Fibroblast of villous mesenchyme (primary cell): ENCODE measurements at regions not wholly inside any gene's neighbourhood (a gene's known extent, or its start where the extent isn't known, plus 50 kb on each side); places are given as distances from the start of the nearest gene placed in this dataset.

Source experiments
- DNase-seq: peaks from one replicate; pipeline ENCODE4 v3.0.0-alpha.2; 2010; ENCODE audit warnings: low read depth
- H3K4me3 ChIP-seq: 2 replicates; pipeline ENCODE4 v1.5.1; 2011; ENCODE audit warnings: low read depth, mild to moderate bottlenecking, low read length
- TF ChIP-seq, protein P1 (sequence below): IDR thresholded peaks from 2 replicates; pipeline ENCODE4 v1.5.1; 2012; ENCODE audit warnings: low read depth, mild to moderate bottlenecking, low read length; ENCODE audit not compliant: insufficient read depth

DNA sequence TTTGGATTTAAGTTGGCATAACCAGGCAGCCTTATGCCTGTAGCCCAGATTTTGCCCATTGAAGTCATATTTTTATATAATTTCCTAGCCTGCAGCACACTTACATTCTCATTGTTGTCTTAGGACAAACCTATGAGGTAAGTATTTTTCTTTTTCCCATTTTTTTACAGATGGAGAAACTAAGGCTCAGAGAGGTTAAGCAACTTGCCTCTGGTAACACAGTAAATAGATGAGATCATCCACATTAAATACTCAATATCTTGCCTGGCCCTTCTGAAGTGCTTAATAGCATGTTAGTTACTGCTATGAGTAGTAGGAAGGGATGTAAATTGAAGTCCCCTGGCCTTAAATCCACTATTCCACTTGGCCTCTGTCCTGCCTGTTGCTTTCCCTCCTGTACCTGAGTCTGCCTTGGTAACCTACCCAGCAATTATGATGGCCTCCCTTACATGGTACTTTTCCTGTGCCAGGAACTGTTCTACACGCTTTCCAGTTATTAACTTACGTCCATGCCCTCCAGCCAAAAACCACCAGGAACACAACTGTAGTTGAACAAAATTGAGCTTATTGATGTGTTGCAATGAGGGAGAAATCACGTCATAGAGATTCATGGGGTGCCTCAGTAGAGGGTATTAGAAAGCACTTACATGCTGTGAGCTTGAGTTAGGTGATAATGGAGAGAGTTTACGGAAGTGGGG lies 111.6 kb upstream of the FGGY start:
- no peak overlapping the region for H3K4me3 ChIP-seq
- no peak for DNase-seq
- TF ChIP-seq, protein P1, sequence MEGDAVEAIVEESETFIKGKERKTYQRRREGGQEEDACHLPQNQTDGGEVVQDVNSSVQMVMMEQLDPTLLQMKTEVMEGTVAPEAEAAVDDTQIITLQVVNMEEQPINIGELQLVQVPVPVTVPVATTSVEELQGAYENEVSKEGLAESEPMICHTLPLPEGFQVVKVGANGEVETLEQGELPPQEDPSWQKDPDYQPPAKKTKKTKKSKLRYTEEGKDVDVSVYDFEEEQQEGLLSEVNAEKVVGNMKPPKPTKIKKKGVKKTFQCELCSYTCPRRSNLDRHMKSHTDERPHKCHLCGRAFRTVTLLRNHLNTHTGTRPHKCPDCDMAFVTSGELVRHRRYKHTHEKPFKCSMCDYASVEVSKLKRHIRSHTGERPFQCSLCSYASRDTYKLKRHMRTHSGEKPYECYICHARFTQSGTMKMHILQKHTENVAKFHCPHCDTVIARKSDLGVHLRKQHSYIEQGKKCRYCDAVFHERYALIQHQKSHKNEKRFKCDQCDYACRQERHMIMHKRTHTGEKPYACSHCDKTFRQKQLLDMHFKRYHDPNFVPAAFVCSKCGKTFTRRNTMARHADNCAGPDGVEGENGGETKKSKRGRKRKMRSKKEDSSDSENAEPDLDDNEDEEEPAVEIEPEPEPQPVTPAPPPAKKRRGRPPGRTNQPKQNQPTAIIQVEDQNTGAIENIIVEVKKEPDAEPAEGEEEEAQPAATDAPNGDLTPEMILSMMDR, result no peak

DNA sequence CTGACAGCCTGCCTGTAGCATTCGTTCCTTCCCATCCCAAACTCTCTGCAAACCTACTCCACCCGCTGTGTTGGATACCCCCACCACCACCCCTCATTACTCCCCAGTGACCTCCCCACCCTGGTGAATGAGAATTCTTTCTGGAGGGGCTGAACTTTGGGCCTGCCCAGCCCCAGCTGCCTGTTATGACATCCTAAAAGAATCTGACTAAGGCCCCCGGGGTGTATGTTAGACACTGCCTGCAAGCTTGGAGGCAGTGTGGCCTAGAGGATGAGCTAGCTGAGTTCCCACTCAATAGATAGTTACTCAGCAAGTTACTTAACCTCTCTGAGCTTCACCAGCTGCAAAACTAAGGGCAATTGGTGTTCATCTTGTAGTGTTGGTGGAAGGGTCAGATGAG lies 110.2 kb upstream of the FGGY start:
- TF ChIP-seq, protein P1, result peak; percentile 29
- no peak overlapping the region for H3K4me3 ChIP-seq
- peak; percentile 72 for DNase-seq

DNA sequence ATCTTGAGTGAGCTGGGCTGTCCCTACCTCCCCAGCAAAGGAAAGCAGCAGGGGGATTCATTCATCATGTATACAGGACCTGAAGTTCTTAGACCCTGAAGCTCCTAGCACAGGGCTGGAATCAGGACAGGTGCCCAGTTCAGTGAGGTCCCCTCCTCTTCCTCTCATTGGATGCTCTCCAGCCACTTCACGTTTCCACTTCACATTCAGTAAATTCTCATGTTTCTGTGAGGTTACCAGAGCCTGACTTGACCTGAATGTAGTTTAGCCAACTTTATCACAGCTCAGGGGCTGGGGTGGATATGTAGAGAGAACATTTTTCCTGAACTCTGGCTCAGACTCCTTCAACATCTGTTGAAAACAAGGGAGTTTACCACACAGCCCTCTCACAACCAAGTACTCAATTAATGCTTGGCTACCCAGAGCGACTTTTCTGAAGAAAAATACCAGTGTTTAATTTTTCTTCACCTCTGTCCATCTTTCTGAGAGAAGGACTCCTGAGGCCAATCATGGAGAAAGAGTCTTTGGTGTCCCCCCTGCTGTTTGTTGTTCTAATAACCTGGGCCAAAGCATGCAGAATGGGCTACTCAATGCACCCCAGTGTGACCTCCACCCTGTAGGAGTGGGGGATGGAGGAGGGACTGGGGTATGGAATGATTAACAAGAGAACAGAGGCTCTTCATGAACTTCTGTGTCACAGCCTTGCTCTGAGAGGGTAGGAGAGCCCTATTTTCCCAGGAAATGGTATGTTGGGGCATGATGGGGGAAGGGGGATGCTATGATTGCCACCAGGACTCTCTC lies 108.3 kb upstream of the FGGY start:
- H3K4me3 ChIP-seq, result no peak overlapping the region
- DNase-seq, result no peak
- TF ChIP-seq, protein P1, result no peak

DNA sequence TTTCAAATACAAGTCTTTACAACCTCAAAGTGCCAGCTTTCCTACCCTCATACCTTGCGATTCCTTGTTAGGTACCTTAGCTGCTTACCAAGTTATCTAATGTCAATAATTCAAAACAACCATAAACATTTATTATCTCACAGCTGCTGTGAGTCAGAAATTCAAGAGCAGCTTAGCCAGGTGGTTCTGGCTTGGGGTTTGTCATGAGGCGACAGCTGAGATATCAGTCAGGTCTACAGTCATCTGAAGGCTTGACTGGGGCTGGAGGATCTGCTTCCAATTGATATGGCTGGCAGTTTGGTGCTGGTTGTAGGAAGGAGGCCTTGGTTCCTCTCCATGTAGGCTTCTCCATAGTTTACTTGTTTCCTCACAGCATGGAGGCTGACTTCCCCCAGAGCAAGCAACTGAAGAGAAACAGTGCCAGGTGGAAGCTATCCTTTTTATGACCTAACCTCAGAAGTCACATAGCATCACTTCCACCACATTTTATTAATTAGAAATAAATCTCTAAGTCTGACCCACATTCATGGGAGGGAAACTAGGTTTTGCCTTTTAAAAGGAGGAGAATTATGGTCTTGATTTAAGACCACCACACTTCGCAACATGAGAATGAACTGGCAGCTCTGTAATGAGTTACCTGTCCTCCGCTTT lies 103.3 kb upstream of the FGGY start:
- TF ChIP-seq, protein P1, result no peak

DNA sequence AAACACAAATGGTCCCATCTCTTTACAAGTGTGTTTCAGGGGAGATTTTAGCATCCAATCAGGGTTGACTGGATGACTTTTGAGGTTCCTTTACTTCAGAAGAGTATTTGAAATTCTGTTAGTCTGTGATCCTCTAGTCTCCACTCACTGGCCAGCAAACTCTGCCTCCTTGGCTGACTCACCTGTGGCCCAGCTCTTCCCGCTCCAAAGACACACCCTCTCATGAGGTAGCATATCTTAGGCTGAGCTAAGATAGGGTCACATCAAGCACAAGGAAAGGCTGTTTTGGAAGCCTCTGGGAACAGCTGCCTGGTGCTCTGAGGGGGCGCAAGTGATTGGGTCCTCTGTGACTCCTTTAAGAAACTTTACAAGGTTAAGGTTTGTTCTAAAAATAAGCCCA lies 102.3 kb upstream of the FGGY start:
- DNase-seq, result no peak
- H3K4me3 ChIP-seq, result no peak overlapping the region
- TF ChIP-seq, protein P1, result no peak

More for the DNA sequence above, 103.3 kb upstream of the FGGY start:
- no peak for DNase-seq
- H3K4me3 ChIP-seq, result no peak overlapping the region

DNA sequence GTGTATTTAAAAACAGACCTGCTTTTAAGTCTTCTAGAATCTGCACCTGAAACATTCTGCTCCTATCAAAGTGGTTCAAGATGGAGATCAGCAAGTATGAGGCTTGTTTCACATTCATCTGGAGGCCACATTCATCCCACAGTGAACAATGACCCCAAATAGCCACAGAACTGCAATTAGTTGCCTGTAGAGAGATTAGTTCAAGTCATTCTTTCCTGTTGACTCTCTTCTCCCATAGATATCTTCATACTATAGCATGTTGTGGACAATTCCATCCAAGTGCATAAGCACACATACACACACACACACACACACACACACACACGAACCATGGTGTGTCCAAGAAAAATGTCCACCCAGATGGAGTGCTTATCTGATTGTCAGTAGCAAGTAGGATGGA lies 101.7 kb upstream of the FGGY start:
- no peak for DNase-seq
- no peak overlapping the region for H3K4me3 ChIP-seq
- TF ChIP-seq, protein P1, result no peak
